Smooth muscle cell (in vitro differentiated cells): ENCODE measurements at regions not wholly inside any gene's neighbourhood (a gene's known extent, or its start where the extent isn't known, plus 50 kb on each side); places are given as distances from the start of the nearest gene placed in this dataset.
"Not testable (repeated sequence)": the region's sequence is repeated elsewhere in the genome, so short reads cannot be mapped to it uniquely, and the experiment has no call there.

Source experiments
- DNase-seq: peaks from one replicate; lab custom pipeline; 2025; ENCODE audit not compliant: unreplicated experiment; lab: John Stamatoyannopoulos, UW
- H2AFZ ChIP-seq: fragments of 200-600 bp; sonication (generic); 2 replicates; pipeline ENCODE4 v1.6.0; 2016; ENCODE audit warnings: antibody characterized with exemption, low read depth, mild to moderate bottlenecking
- H3F3A ChIP-seq: fragments of 200-600 bp; sonication (generic); 2 replicates; pipeline ENCODE4 v1.6.0; 2017; ENCODE audit warnings: antibody characterized with exemption, low read depth
- H3K27ac ChIP-seq: fragments of 200-600 bp; sonication (generic); 2 replicates; pipeline ENCODE4 v1.5.1; 2016; ENCODE audit warnings: low read depth, mild to moderate bottlenecking
- H3K27me3 ChIP-seq: fragments of 200-600 bp; sonication (generic); 2 replicates; pipeline ENCODE4 v1.6.1; 2016; ENCODE audit warnings: low read depth, mild to moderate bottlenecking
- H3K36me3 ChIP-seq: fragments of 200-600 bp; sonication (generic); 2 replicates; pipeline ENCODE4 v1.5.1; 2016; ENCODE audit warnings: low read depth
- H3K4me1 ChIP-seq: fragments of 200-600 bp; sonication (generic); 2 replicates; pipeline ENCODE4 v1.5.1; 2016; ENCODE audit warnings: low read depth
- H3K4me2 ChIP-seq: fragments of 200-600 bp; sonication (generic); 2 replicates; pipeline ENCODE4 v1.6.0; 2016; ENCODE audit warnings: mild to moderate bottlenecking
- H3K4me3 ChIP-seq: fragments of 200-600 bp; sonication (generic); 2 replicates; pipeline ENCODE4 v1.5.1; 2016; ENCODE audit warnings: mild to moderate bottlenecking
- H3K79me2 ChIP-seq: fragments of 200-600 bp; sonication (generic); 2 replicates; pipeline ENCODE4 v1.6.0; 2016; ENCODE audit warnings: low read depth, mild to moderate bottlenecking
- H3K9ac ChIP-seq: fragments of 200-600 bp; sonication (generic); 2 replicates; pipeline ENCODE4 v1.6.0; 2016; ENCODE audit warnings: low read depth
- H3K9me3 ChIP-seq: fragments of 200-600 bp; sonication (generic); replicated peaks from 2 replicates; pipeline ENCODE4 v1.5.1; 2016; ENCODE audit warnings: low read depth
- H4K20me1 ChIP-seq: fragments of 200-600 bp; sonication (generic); 2 replicates; pipeline ENCODE4 v1.6.0; 2016; ENCODE audit warnings: low read depth
- WGBS: methylation state at CpG from one replicate; pipeline ENCODE4 v1.1.7; 2016; ENCODE audit warnings: low lambda C conversion rate; 5-methylcytosine and 5-hydroxymethylcytosine counted together
- TF ChIP-seq, protein P1 (sequence below): fragments of 200-600 bp; sonication (generic); IDR thresholded peaks from 2 replicates; pipeline ENCODE4 v1.5.1; 2017; ENCODE audit warnings: borderline replicate concordance, mild to moderate bottlenecking, antibody characterized with exemption; ENCODE audit not compliant: insufficient read depth, poor library complexity, severe bottlenecking

DNA sequence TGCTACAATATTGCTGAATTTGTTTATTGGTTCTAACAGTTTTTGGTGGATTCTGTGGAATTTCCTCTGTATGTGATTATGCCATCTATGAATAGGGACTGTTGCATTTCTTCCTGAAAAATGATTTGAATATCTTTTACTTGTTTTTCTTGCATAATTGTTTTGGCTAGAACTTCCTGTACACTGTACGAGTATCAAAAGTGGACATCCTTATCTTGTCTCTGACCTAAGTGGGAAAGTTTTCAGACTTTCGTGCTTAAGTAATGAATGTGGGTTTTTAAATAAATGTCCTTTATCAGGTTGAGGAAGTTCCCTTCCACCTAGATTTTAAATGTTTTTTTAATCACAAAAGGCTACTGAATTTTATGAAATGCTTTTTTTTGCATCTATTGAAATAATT lies 203.8 kb upstream of the ATP10A start:
- 55% methylated on average over 2 of the region's 2 CpGs for WGBS
- Histone ChIP-seq H3K4me2 (no peak overlapping the region), H4K20me1 (no peaks in the 10 kb centered on the region), H3K4me3 (no peak overlapping the region), H2AFZ (no peak overlapping the region), H3K36me3 (no peaks in the 10 kb centered on the region), H3F3A (no peaks in the 10 kb centered on the region), H3K9ac (no peak overlapping the region), H3K27me3 (no peaks in the 10 kb centered on the region), H3K27ac (no peak overlapping the region), H3K9me3 (no peaks in the 10 kb centered on the region), H3K4me1 (peaks cover 18% of the 10 kb centered on the region), H3K79me2 (no peaks in the 10 kb centered on the region)
- no peak for DNase-seq
- TF ChIP-seq, protein P1, sequence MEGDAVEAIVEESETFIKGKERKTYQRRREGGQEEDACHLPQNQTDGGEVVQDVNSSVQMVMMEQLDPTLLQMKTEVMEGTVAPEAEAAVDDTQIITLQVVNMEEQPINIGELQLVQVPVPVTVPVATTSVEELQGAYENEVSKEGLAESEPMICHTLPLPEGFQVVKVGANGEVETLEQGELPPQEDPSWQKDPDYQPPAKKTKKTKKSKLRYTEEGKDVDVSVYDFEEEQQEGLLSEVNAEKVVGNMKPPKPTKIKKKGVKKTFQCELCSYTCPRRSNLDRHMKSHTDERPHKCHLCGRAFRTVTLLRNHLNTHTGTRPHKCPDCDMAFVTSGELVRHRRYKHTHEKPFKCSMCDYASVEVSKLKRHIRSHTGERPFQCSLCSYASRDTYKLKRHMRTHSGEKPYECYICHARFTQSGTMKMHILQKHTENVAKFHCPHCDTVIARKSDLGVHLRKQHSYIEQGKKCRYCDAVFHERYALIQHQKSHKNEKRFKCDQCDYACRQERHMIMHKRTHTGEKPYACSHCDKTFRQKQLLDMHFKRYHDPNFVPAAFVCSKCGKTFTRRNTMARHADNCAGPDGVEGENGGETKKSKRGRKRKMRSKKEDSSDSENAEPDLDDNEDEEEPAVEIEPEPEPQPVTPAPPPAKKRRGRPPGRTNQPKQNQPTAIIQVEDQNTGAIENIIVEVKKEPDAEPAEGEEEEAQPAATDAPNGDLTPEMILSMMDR: no peak

DNA sequence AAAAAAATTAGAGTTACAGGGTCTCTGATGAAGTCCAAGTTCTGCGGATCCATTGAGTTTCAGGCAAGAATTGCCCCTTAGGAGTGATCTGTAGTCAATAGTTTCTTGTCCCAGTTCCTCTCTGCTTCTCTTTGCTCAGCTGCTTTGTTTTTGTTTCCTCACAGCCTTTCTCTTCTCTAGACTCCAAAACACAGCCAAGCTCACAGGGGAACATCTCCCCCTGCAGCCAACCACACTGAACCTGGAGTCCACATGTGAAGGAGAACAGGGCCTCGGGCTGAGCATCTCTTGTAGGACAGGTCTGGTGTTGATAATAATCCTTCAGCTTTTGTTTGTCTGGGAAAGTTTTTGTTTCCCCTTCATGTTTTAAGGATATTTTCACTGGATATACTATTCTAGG lies 202.6 kb upstream of the ATP10A start:
- Histone ChIP-seq H3K9me3 (no peaks in the 10 kb centered on the region), H3K4me1 (peaks cover 18% of the 10 kb centered on the region), H3K36me3 (no peaks in the 10 kb centered on the region), H3F3A (no peaks in the 10 kb centered on the region), H3K9ac (no peak overlapping the region), H2AFZ (no peak overlapping the region), H3K4me3 (no peak overlapping the region), H3K79me2 (no peaks in the 10 kb centered on the region), H4K20me1 (no peaks in the 10 kb centered on the region), H3K4me2 (no peak overlapping the region), H3K27ac (no peak overlapping the region), H3K27me3 (no peaks in the 10 kb centered on the region)
- WGBS: 90% methylated on average over 2 of the region's 2 CpGs
- DNase-seq: no peak
- TF ChIP-seq, protein P1: no peak

DNA sequence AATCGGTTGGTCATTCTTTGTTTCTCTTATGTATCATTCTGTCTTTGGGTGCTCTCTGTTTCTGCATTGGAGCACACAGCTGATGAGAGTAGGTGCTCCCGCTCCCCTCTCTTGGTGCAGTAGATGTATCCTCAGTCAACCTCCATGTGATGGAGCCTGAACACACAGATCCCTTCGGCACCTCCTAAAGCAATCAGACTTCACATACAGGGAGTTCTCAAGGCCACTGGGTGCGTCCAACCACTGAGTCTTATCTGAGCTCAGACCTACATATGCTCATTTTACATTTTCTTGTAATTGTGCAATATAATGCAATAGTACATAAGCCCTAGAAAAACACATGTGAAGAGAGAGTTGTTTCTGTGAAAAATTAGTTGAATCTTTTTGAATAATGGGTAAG lies 198.1 kb upstream of the ATP10A start:
- Histone ChIP-seq H3K9ac (no peak overlapping the region), H3K4me1 (no peaks in the 10 kb centered on the region), H3K4me2 (no peak overlapping the region), H3K9me3 (no peaks in the 10 kb centered on the region), H2AFZ (no peak overlapping the region), H3K79me2 (no peaks in the 10 kb centered on the region), H3F3A (no peaks in the 10 kb centered on the region), H3K27ac (no peak overlapping the region), H3K36me3 (no peaks in the 10 kb centered on the region), H3K4me3 (no peak overlapping the region), H3K27me3 (no peaks in the 10 kb centered on the region), H4K20me1 (no peaks in the 10 kb centered on the region)
- DNase-seq: no peak
- TF ChIP-seq, protein P1: no peak
- WGBS: 93% methylated on average over 4 of the region's 4 CpGs

DNA sequence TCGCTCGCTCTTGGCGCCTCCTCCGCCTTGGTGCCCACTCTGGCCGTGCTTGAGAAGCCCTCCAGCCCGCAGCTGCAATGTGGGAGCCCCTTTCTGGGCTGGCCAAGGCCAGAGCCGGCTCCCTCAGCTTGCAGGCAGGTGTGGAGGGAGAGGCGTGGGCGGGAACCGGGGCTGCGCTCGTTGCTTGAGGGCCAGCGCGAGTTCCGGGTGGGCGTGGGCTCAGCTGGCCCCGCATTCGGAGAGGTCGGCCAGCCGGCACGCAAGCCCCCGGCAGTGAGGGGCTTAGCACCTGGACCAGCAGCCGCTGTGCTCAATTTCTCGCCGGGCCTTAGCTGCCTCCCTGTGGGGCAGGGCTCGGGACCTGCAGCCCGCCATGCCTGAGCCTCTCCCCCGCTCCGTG lies 193.6 kb upstream of the ATP10A start:
- WGBS: 93% methylated on average over 27 of the region's 29 CpGs
- DNase-seq, H2AFZ ChIP-seq, H3K27me3 ChIP-seq, H3K4me2 ChIP-seq, H3K4me3 ChIP-seq, H3K9me3 ChIP-seq, H3K36me3 ChIP-seq, H3K27ac ChIP-seq, H3K9ac ChIP-seq, H4K20me1 ChIP-seq, H3F3A ChIP-seq, H3K4me1 ChIP-seq, H3K79me2 ChIP-seq: not testable (repeated sequence)
